NCI-H524 treated with DMSO at 0.1 percent for 48 hours (cell line): ENCODE measurements at regions not wholly inside any gene's neighbourhood (a gene's known extent, or its start where the extent isn't known, plus 50 kb on each side); places are given as distances from the start of the nearest gene placed in this dataset.

Experiments
- DNase-seq: peaks from one replicate; lab custom pipeline; 2025; lab: John Stamatoyannopoulos, UW

DNA sequence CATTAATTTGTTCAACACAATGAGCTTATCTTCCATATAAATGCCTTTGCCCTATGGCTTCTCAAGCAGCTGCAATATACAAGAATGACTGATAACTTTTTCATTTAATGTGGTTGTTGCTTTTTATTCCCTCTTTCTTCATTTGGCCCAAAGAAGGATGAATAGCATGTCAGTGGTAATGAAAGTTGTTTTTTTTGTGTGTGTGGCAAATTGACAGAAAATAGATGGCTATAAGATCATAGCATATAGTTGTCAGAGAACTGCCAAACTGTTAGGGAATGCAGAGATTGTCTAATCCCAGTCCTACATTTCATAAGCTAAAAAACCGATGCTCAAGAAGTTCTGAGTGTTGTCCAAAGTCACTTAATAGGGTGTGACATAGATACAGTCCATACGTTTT lies 244.3 kb downstream of the ACTR3 start:
- DNase-seq = no peak

- DNase-seq = no peak
Measured at GRCh38 chr2:114139542-114139941, 249.7 kb downstream of the ACTR3 start.

DNA sequence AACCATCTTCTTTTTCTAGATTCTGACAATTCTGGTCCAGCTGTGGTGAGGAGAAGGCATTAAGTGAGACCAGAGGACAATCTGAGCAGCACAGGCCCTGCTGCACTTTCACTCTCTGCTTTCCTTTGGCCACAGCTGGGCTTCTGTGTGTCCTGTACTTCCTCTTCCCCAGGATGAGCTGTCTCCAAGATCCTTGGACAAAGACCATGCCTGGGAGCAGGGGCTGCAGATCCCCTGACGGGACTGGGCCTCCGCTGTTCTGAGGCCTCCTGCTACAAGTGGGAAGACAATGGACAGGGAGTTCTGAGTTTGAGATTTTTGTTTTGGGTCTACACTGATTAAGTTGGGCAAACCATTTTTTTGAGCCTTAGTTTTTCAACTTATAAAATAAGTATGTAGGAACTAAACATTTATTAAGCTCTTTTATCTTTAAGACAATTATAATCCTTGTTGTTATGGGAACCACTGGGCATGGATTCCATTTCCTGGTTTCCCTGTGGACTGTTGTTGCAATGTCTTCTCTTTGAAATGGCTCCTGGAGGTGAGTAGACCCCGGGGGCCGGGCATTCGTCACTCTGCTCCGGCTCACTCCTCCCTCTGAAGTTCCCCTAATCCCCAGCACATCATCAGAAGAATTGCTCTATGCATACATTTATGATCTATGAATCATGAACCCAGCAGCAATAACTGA lies 266.6 kb downstream of the ACTR3 start:
- no peak for DNase-seq

- no peak for DNase-seq
Measured at GRCh38 chr2:114157057-114157385, 267.1 kb downstream of the ACTR3 start.

GRCh38 chr2:114160263-114160981 lies 270.5 kb downstream of the ACTR3 start:
- DNase-seq = no peak

DNA sequence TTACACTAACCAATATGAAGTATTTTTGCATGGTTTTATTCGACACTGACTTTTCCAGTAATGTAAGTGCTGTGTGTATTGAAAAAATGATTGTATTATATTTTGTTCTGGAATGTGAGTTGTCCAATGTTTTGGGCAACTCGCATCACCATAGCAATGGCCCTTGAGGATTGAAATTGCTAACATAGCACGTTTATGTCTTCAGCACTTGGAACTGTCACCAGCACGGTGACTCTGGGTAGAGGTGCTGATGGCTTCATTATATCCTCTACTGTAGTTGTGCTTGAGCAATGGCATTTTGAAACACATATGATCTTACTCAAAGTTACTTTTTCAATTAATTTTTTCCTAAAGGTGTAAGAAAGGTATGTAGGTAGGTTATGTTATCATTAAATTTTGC lies 271.5 kb downstream of the ACTR3 start:
- no peak for DNase-seq

GRCh38 chr2:114167799-114168198 lies 274.6 kb upstream of the DPP10 start:
- no peak for DNase-seq

DNA sequence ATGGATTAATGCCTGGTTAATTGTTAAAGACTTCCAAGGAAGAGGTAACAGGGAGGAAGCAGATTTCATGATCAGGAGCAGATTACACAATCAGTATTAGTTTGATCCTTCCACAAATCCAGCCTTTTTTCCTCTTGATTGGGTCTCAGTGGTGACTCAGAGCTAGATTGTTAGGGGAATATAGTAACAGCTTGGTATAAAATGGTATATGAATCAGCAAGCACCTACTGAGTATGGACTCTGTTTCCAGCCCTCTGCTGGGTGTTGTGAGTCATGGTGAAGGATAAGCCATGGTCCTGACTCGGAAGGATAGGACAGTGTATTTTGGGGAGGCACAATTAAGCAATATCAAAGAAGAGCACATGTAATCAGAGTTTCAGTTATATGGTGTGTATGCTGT lies 272.4 kb upstream of the DPP10 start:
- DNase-seq = no peak

DNA sequence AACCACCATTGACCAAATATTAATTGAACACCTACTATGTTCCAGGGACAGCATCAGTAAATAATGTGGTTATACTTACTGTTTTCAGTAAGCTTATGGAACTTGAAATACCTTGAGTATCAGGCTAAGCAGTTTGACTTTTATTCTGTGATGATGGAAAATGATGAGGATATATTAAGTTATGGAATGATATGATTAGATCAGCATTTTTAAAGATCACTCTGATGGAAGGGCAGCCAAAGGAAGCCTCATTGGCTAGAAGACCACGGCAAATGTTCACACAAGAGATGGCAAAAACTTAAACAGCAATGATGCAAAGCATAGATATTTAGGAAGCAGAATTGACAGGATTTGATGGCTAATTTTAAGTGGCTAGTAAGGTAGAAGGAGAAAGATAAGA lies 266.9 kb upstream of the DPP10 start:
- no peak for DNase-seq

DNA sequence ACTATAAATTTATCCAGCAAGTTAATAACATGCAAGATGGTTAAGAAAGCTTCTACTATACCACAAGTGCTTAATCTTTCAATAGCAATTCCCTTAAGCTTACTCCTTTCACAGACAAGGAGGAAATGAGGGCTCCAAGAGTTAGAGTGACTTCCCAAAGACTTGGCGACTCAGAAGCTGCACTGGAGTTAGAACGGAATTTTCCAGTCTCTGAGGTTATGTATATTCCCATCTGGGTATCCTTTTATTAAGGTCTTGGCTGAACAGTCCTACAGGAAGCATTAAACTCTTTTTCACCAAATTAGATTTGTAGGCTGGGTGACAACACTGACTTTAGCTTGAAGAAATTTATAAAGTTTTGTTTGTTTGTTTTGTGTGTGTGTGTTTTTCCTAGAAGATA lies 256.9 kb upstream of the DPP10 start:
- DNase-seq = no peak

- DNase-seq = no peak
Measured at GRCh38 chr2:114192362-114192761, 250.1 kb upstream of the DPP10 start.

- DNase-seq = no peak
Measured at GRCh38 chr2:114201781-114202180, 240.7 kb upstream of the DPP10 start.

- DNase-seq = no peak
Measured at GRCh38 chr2:114203679-114204078, 238.8 kb upstream of the DPP10 start.

DNA sequence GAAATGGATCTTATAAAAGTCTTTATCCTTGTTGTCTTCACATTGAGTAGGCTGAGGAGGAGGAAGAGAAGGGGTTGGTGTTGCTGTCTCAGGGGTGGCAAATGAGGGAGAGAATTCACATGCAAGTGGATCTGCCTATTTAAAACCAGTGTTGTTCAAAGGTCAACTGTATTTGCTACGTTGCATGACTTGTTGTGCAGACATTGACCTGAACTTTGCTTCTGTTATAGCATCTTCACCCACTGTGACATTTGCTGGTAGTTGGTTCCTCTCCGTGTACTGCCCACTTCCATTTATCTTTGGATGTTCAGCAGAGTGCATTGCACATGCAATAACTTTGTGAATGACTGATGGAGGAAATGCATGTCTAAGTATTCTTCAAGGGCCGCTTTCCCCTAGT lies 228.6 kb upstream of the DPP10 start:
- no peak for DNase-seq

DNA sequence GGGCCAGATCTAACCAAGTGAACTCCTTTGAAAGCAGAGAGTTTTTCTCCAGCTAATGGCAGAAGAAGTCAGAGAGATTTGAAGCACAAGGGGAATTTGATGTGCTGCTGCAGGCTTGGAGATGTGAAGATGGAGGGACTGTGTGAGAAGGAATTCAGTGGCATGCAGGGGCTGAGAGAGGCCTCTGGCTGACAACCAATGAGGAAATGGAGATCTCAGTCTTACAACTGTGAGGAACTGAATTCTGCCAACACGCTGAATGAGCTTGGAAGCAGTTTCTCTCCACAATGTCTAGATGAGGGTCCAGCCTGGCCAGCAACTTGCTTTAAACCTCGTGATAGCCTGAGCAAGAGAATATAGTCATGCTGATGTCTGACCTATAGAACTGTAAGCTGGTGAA lies 224.1 kb upstream of the DPP10 start:
- no peak for DNase-seq

- DNase-seq = no peak
Measured at GRCh38 chr2:114219456-114219855, 223.0 kb upstream of the DPP10 start.

DNA sequence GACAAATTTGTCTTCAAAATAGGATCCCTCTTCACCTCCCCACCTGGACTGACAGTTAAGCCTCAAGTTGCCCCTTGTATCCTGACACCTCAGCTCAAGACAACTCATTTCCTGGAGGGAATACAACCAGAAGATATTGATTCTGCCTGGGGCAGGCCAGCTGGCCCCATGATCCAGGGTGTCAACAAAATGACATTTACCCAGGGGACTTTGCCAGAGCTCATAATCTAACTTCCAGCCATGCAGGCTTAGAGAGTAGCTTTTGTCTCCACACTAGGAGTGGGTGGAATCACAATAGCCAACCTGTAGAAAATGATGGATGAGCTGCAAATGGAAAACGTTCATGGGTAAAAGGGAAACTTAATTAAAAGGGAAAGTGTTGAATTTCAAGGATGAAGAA lies 220.1 kb upstream of the DPP10 start:
- DNase-seq = no peak

DNA sequence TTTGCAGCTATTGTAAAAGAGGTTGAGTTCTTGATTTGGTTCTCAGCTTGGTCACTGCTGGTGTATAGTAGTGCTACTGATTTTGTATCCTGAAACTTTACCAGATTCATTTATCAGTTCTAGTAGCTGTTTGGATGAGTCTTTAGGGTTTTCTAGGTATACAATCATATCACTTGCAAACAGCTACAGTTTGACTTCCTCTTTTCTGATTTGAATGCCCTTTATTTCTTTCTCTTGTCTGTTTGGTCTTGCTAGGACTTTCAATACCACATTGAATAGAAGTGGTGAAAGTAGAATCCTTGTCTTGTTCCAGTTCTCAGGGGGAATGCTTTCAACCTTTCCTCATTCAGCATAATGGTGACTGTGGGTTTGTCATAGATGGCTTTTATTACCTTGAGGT lies 210.5 kb upstream of the DPP10 start:
- no peak for DNase-seq

GRCh38 chr2:114237331-114237730 lies 205.1 kb upstream of the DPP10 start:
- DNase-seq = no peak

DNA sequence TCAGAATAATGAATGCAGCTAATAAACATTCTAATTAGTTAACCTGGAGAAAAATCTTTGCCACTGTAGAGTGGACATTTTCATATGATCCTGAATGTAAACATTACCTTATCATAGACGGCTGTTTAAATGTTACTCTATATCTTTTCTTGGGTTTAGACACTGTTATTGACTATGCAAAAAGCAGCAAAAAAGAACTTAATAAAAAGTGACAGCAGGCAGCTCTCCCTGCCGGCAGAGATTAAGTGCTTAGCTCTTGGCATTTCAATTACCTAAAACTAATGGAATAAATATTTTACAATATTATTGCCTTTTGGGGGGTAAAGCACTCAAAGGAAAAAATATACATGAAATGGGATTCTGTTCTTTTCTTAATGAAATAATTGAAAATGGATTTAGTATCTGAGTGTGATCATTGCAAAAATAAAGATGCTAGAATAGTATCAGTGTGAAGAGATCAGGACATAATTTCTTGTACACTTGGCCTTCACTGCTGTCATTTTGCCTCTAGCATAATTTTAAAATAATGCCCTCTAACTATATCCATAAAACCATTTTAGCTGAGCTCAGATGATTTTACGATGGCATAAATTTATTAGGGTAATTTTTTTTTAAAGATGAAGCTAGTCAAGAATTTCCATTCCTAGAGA lies 203.4 kb upstream of the DPP10 start:
- DNase-seq = no peak

- DNase-seq = no peak
Measured at GRCh38 chr2:114248648-114249047, 193.8 kb upstream of the DPP10 start.

- no peak for DNase-seq
Measured at GRCh38 chr2:114252713-114253112, 189.7 kb upstream of the DPP10 start.

GRCh38 chr2:114254875-114255274 lies 187.6 kb upstream of the DPP10 start:
- no peak for DNase-seq

GRCh38 chr2:114259389-114259788 lies 183.1 kb upstream of the DPP10 start:
- DNase-seq = no peak
